OCI-LY3 (cell line): ENCODE measurements at regions not wholly inside any gene's neighbourhood (a gene's known extent, or its start where the extent isn't known, plus 50 kb on each side); places are given as distances from the start of the nearest gene placed in this dataset.

Experiments
- H2AFZ ChIP-seq: fragments of 200-600, 300-600 bp; shearing (Covaris generic); 2 replicates; pipeline ENCODE4 v1.6.0; 2014; ENCODE audit warnings: antibody characterized with exemption, low read depth, low read length
- H3K27ac ChIP-seq: fragments of 200-600, 300-600 bp; sonication (generic); 2 replicates; pipeline ENCODE4 v1.5.1; 2014; ENCODE audit warnings: mild to moderate bottlenecking, low read length, moderate library complexity, mixed read lengths
- H3K27me3 ChIP-seq: fragments of 200-600, 300-600 bp; sonication (generic); 2 replicates; pipeline ENCODE4 v1.6.1; 2014; ENCODE audit warnings: low read depth, low read length, mixed read lengths
- H3K36me3 ChIP-seq: fragments of 200-600, 300-600 bp; sonication (generic); replicated peaks from 2 replicates; pipeline ENCODE3; 2014; ENCODE audit warnings: low read depth, low read length, mixed read lengths
- H3K4me1 ChIP-seq: fragments of 300-600, 200-600 bp; sonication (generic); 2 replicates; pipeline ENCODE4 v1.6.1; 2014; ENCODE audit warnings: low read length, mixed read lengths
- H3K4me2 ChIP-seq: fragments of 200-600, 300-600 bp; sonication (generic); 2 replicates; pipeline ENCODE4 v1.6.1; 2014; ENCODE audit warnings: low read length, mixed read lengths
- H3K4me3 ChIP-seq: fragments of 300-600, 200-600 bp; sonication (generic); 2 replicates; pipeline ENCODE4 v1.5.1; 2014; ENCODE audit warnings: antibody characterized with exemption, mild to moderate bottlenecking, low read length, moderate library complexity
- H3K79me2 ChIP-seq: fragments of 300-600, 200-600 bp; shearing (Covaris generic); 2 replicates; pipeline ENCODE4 v1.6.1; 2014; ENCODE audit warnings: mild to moderate bottlenecking, low read length, mixed read lengths
- H3K9ac ChIP-seq: fragments of 300-600, 200-600 bp; shearing (Covaris generic); 2 replicates; pipeline ENCODE4 v1.6.0; 2014; ENCODE audit warnings: mild to moderate bottlenecking, low read length, moderate library complexity
- H3K9me3 ChIP-seq: fragments of 200-600, 300-600 bp; shearing (Covaris generic); 2 replicates; pipeline ENCODE4 v1.6.1; 2014; ENCODE audit warnings: low read length, mixed read lengths; ENCODE audit not compliant: insufficient read depth
- H4K20me1 ChIP-seq: fragments of 200-600, 300-600 bp; sonication (generic); 2 replicates; pipeline ENCODE4 v1.6.1; 2016; ENCODE audit warnings: low read length, mixed read lengths; ENCODE audit not compliant: insufficient read depth
- EZH2phosphoT487 ChIP-seq: fragments of 200-600 bp; shearing (Covaris generic); IDR thresholded peaks from 2 replicates; pipeline ENCODE4 v1.6.1; 2018; ENCODE audit warnings: antibody characterized with exemption, mixed run types, low read depth
- TF ChIP-seq, protein P1 (sequence below): fragments of 200-600, 300-600 bp; sonication (generic); IDR thresholded peaks from 2 replicates; pipeline ENCODE4 v1.5.1; 2014; ENCODE audit warnings: antibody characterized with exemption, low read length, low read depth

DNA sequence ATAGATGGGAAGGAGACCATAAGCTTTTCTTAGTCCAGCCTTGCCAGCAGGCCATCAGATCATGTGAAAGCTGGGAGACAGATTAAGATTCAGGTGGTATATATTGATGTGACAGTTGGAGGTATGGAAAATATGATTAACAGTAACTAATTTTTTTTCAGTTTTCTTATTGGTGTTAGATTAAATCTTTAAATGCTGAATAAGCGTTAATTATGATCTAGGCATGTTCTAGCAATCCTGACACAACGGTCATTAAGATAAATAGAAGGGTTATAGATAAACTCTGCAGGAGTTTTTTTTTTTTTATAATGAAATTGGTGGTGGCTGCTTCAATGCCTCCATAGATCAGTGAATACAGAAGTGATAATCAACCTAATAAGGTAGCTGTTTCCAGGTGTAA, 649.5 kb upstream of the TENM3 start:
- Histone ChIP-seq H3K9ac (no peak overlapping the region), H3K79me2 (no peaks in the 10 kb centered on the region), H3K9me3 (no peaks in the 10 kb centered on the region), H3K4me1 (peaks cover 21% of the 10 kb centered on the region), H3K27ac (no peak overlapping the region), H4K20me1 (no peaks in the 10 kb centered on the region), H3K4me2 (no peak overlapping the region), H3K4me3 (no peak overlapping the region), H2AFZ (no peak overlapping the region), H3K36me3 (no peaks in the 10 kb centered on the region), H3K27me3 (no peaks in the 10 kb centered on the region)
- TF ChIP-seq, protein P1, sequence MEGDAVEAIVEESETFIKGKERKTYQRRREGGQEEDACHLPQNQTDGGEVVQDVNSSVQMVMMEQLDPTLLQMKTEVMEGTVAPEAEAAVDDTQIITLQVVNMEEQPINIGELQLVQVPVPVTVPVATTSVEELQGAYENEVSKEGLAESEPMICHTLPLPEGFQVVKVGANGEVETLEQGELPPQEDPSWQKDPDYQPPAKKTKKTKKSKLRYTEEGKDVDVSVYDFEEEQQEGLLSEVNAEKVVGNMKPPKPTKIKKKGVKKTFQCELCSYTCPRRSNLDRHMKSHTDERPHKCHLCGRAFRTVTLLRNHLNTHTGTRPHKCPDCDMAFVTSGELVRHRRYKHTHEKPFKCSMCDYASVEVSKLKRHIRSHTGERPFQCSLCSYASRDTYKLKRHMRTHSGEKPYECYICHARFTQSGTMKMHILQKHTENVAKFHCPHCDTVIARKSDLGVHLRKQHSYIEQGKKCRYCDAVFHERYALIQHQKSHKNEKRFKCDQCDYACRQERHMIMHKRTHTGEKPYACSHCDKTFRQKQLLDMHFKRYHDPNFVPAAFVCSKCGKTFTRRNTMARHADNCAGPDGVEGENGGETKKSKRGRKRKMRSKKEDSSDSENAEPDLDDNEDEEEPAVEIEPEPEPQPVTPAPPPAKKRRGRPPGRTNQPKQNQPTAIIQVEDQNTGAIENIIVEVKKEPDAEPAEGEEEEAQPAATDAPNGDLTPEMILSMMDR, result no peak

- H3K36me3 ChIP-seq, result no peaks in the 10 kb centered on the region
- no peaks in the 10 kb centered on the region for H3K27me3 ChIP-seq
- no peak overlapping the region for H3K27ac ChIP-seq
- H3K4me1 ChIP-seq, result peaks cover 21% of the 10 kb centered on the region
- no peak overlapping the region for H2AFZ ChIP-seq
- no peak overlapping the region for H3K9ac ChIP-seq
- no peak overlapping the region for H3K4me2 ChIP-seq
- no peak overlapping the region for H3K4me3 ChIP-seq
- TF ChIP-seq, protein P1, result no peak
- TF ChIP-seq EZH2phosphoT487, result no peak
- no peaks in the 10 kb centered on the region for H3K79me2 ChIP-seq
- no peaks in the 10 kb centered on the region for H4K20me1 ChIP-seq
- no peaks in the 10 kb centered on the region for H3K9me3 ChIP-seq
Observed at GRCh38 chr4:181594188-181594587, 649.0 kb upstream of the TENM3 start.

GRCh38 chr4:181595716-181596115, 647.5 kb upstream of the TENM3 start:
- Histone ChIP-seq H4K20me1 (no peaks in the 10 kb centered on the region), H3K27ac (no peak overlapping the region), H3K9ac (no peak overlapping the region), H3K4me2 (no peak overlapping the region), H3K9me3 (no peaks in the 10 kb centered on the region), H3K4me3 (no peak overlapping the region), H3K4me1 (peaks cover 11% of the 10 kb centered on the region), H3K79me2 (no peaks in the 10 kb centered on the region), H3K27me3 (no peaks in the 10 kb centered on the region), H3K36me3 (no peaks in the 10 kb centered on the region), H2AFZ (no peak overlapping the region)
- TF ChIP-seq, protein P1, result no peak
- no peak for TF ChIP-seq EZH2phosphoT487

- H3K4me2 ChIP-seq, result no peak overlapping the region
- H2AFZ ChIP-seq, result no peak overlapping the region
Observed at GRCh38 chr4:181597766-181598165, 645.4 kb upstream of the TENM3 start.

DNA sequence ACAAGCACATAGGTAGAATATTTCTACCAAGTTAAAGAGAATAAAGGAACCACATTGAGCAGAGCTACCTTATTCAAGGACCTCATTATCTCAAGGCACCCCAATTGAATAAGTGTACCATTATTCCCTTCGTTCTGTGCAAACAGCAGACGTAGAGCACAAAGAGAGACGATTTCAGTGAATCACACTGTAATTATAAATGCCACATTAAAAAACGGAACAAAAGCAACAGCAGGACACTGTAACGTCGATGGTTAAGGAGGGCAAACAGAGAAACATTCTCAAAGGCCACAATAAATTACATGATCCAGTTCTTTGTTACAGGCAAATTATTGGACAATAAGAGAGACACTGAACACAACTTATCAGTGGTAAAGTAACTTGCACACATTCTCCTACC, 644.1 kb upstream of the TENM3 start:
- H3K9ac ChIP-seq, result no peak overlapping the region

More at GRCh38 chr4:181597766-181598165, 645.4 kb upstream of the TENM3 start:
- H3K4me3 ChIP-seq, result no peak overlapping the region
- H3K79me2 ChIP-seq, result no peaks in the 10 kb centered on the region
- H3K9me3 ChIP-seq, result no peaks in the 10 kb centered on the region
- no peak overlapping the region for H3K9ac ChIP-seq
- H3K27me3 ChIP-seq, result no peaks in the 10 kb centered on the region
- H3K27ac ChIP-seq, result no peak overlapping the region
- peaks cover 5% of the 10 kb centered on the region for H3K4me1 ChIP-seq
- TF ChIP-seq EZH2phosphoT487, result no peak
- no peaks in the 10 kb centered on the region for H4K20me1 ChIP-seq
- H3K36me3 ChIP-seq, result no peaks in the 10 kb centered on the region

More for the DNA sequence above, 644.1 kb upstream of the TENM3 start:
- H3K4me3 ChIP-seq, result no peak overlapping the region
- TF ChIP-seq, protein P1, result no peak
- TF ChIP-seq EZH2phosphoT487, result no peak
- H4K20me1 ChIP-seq, result no peaks in the 10 kb centered on the region
- H3K4me2 ChIP-seq, result no peak overlapping the region
- no peaks in the 10 kb centered on the region for H3K79me2 ChIP-seq
- H3K9me3 ChIP-seq, result no peaks in the 10 kb centered on the region
- H3K36me3 ChIP-seq, result no peaks in the 10 kb centered on the region
- H3K4me1 ChIP-seq, result no peaks in the 10 kb centered on the region
- no peaks in the 10 kb centered on the region for H3K27me3 ChIP-seq
- no peak overlapping the region for H3K27ac ChIP-seq
- H2AFZ ChIP-seq, result no peak overlapping the region
